ENCODE measurements at regions not wholly inside any gene's neighbourhood (a gene's known extent, or its start where the extent isn't known, plus 50 kb on each side); places are given as distances from the start of the nearest gene placed in this dataset.
"Not testable (repeated sequence)": the region's sequence is repeated elsewhere in the genome, so short reads cannot be mapped to it uniquely, and the experiment has no call there.

DNA sequence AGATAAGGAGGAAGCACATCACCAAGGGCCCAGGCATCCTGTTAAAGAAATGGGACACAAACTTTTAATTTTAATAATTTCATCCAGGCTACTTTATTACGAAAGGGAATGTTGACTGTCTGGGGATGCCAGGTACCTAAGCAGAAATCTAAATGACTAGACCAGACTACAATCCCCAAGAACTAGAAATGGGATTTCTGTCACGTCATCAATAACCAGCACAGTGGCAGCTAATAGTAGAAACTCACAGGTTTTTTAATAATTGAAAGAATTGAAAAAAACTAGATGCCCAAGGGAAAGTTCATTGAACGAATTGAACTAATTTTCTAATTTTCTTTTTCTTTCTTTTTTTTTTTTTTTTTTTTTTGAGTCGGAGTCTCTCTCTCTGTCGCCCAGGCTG is 789.3 kb downstream of the IGSF11 start:
- CTCF ChIA-PET, result no interaction called here
- TF ChIP-seq, protein P1, sequence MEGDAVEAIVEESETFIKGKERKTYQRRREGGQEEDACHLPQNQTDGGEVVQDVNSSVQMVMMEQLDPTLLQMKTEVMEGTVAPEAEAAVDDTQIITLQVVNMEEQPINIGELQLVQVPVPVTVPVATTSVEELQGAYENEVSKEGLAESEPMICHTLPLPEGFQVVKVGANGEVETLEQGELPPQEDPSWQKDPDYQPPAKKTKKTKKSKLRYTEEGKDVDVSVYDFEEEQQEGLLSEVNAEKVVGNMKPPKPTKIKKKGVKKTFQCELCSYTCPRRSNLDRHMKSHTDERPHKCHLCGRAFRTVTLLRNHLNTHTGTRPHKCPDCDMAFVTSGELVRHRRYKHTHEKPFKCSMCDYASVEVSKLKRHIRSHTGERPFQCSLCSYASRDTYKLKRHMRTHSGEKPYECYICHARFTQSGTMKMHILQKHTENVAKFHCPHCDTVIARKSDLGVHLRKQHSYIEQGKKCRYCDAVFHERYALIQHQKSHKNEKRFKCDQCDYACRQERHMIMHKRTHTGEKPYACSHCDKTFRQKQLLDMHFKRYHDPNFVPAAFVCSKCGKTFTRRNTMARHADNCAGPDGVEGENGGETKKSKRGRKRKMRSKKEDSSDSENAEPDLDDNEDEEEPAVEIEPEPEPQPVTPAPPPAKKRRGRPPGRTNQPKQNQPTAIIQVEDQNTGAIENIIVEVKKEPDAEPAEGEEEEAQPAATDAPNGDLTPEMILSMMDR (IDR thresholded peaks at IDR 0.05; ENCODE audit: control extremely low read depth, extremely low read depth, low read depth, missing control alignments), result no peak
- POLR2A ChIA-PET, result no interaction called here

DNA sequence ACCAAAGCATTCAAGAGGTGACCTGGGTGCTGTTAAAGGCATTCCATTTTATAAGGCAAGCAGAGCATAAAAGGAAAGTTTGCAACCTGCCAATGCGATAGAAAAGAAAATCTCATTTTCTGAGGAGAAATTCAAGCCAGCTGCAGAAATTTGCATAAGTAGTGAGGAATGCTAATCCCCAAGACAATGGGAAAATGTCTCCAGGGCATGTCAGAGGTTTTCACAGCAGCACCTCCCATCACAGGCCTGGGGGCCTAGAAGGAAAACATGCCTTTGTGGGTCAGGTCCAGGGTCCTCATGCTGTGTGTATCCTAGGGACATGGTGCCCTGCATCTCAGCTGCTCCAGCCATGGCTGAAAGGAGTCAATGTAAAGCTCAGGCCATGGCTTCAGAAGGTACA is 775.8 kb downstream of the IGSF11 start:
- CTCF ChIA-PET; POLR2A ChIA-PET; DNase-seq (ENCODE audit: extremely low spot score): not testable (repeated sequence)

More for the DNA sequence above, 789.3 kb downstream of the IGSF11 start:
- no peak for DNase-seq (ENCODE audit: extremely low spot score)

DNA sequence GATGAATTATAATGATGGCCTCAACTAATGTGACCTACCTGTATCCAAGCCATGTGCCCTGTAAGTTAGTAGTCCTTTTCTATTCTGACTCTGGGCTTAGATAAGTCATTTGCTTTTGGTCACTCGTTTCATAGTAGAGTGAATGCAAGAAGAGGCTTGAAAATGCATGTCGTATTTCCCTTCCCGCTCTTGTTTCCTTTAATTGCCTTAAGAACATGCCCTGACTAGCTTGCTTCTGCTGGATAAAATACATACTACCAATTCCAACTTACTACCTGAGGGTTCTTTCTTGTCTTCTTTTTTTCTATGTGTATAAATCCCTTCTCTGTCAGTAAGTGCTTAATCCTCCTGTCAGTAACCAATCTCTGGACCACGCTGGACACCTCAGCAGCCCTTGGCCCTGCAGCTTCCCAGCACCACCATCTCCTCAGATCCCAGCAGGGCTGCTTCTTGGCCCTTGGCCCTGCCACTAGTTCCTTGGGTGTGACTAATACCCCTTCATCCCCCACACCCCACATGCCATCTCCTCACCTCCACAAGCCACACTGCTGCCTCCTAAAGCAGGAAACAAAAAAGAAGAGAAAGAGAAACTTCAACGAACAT is 771.7 kb downstream of the IGSF11 start:
- no peak for DNase-seq (ENCODE audit: extremely low spot score)
- TF ChIP-seq, protein P1 (IDR thresholded peaks at IDR 0.05; ENCODE audit: control extremely low read depth, extremely low read depth, low read depth, missing control alignments), result no peak
- POLR2A ChIA-PET, result no interaction called here
- CTCF ChIA-PET, result interaction anchor here (1.1 kb wide), 2 partner anchors 12 to 234 kb away, joined by 3 read pairs; no protein-coding TSS in a partner anchor

DNA sequence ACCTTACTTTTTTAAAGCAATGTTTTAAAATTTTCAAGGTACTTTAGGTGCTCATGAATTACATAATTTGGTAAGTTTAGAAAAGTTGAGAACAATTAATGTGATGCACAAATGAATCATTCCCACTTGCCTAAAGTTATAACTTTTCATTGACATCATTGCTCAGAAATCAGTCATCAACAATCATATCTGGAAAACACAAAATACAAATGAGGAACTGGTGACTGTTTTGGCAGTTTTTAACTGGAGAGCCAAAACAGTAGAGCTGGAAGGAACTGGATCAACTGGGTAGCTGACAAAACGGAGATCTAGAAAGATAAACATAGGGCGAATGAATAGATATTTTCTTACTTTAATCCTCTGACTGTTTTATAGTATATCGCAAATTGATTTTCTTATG is 767.1 kb downstream of the IGSF11 start:
- ChIA-PET CTCF (no interaction called here), POLR2A (no interaction called here)
- TF ChIP-seq, protein P1 (IDR thresholded peaks at IDR 0.05; ENCODE audit: control extremely low read depth, extremely low read depth, low read depth, missing control alignments), result no peak
- no peak for DNase-seq (ENCODE audit: extremely low spot score)

DNA sequence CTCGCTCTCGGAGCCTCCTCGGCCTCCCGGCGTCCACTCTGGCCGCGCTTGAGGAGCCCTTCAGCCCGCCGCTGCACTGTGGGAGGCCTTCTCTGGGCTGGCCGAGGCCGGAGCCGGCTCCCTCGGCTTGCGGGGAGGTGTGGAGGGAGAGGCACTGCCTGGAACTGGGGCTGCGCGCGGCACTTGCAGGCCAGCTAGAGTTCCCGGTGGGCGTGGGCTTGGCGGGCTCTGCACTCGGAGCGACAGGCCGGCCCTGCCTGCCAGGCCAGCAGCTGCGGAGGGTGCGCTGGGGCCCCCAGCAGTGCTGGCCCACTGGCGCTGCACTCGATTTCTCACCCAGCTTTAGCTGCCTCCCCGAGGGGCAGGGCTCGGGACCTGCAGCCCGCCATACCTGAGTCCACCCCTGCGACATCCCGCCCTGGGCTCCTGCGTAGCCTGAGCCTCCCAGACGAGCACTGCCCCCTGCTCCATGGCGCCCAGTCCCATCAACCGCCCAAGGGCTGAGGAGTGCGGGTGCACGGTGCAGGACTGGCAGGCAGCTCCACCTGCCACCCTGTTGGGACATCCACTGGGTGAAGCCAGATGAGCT is 765.0 kb downstream of the IGSF11 start:
- TF ChIP-seq, protein P1 (IDR thresholded peaks at IDR 0.05; ENCODE audit: control extremely low read depth, extremely low read depth, low read depth, missing control alignments), result no peak
- ChIA-PET CTCF (interaction anchor here (0.8 to 0.9 kb wide), 2 partner anchors 26 to 32 kb away, joined by 3 read pairs; no protein-coding TSS in a partner anchor), POLR2A (no interaction called here)
- DNase-seq (ENCODE audit: extremely low spot score), result no peak

DNA sequence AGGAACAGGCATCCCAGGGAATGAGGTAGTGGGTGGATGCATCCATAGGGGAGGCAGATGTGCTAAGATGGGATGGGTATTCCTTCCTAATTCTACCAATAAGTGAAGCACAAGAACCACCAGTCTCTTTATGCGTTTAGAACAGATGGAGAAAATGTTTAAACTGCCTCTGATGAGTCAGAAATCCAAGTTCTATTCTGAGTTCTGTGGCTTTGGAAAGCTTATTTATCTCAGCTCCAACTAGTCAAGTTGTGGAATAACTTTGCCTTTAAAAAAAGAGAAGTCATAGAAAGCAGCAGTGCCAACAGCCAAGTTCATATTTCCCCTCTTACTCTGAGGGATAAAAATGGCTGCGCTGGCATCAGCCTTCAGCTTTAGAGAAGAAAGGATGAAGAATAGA is 761.7 kb downstream of the IGSF11 start:
- TF ChIP-seq, protein P1 (IDR thresholded peaks at IDR 0.05; ENCODE audit: control extremely low read depth, extremely low read depth, low read depth, missing control alignments), result no peak
- DNase-seq (ENCODE audit: extremely low spot score), result no peak
- CTCF ChIA-PET, result no interaction called here
- POLR2A ChIA-PET, result no interaction called here

DNA sequence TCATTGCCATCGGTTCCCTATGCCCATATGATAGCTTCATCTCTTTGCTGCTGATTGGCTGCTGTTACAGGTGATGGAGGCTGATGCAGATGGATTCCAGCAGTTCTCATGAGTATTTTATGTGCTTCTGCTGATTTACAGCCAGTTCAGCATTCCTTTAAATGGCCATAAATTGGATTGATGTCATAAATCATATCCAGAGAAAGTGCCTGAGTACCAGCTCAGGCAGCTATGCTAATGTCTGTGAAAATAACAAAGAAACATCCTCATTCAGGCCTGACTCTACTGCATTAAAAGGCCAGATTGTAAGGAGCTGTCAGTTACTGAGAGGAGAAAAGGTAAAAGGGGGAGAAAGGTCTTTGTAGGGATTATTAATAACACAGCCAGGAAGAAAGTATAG is 756.8 kb downstream of the IGSF11 start:
- POLR2A ChIA-PET, result no interaction called here
- DNase-seq (ENCODE audit: extremely low spot score), result no peak
- TF ChIP-seq, protein P1 (IDR thresholded peaks at IDR 0.05; ENCODE audit: control extremely low read depth, extremely low read depth, low read depth, missing control alignments), result no peak
- CTCF ChIA-PET, result no interaction called here
